Fibroblast of upper back skin (primary cell): ENCODE measurements at regions not wholly inside any gene's neighbourhood (a gene's known extent, or its start where the extent isn't known, plus 50 kb on each side); places are given as distances from the start of the nearest gene placed in this dataset.

Experiments used
- DNase-seq: peaks from one replicate; pipeline ENCODE4 v3.0.0-alpha.2; 2013

DNA sequence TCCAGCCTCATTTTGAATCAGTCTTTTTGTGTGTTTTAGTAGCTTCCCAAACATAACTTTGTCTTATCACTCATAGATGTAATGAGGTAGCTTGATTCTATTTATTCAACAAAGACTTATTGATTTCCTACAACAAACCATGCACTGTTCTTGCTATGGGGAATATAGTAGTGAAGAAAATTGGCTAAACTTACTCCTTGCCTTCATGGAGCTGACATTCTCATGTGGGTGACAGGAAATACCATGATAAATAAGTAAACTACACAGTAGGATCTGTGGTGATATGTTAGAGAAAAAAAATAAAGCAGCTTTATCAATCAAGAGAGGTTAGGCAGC is 255.7 kb upstream of the TNC start:
- no peak for DNase-seq

DNA sequence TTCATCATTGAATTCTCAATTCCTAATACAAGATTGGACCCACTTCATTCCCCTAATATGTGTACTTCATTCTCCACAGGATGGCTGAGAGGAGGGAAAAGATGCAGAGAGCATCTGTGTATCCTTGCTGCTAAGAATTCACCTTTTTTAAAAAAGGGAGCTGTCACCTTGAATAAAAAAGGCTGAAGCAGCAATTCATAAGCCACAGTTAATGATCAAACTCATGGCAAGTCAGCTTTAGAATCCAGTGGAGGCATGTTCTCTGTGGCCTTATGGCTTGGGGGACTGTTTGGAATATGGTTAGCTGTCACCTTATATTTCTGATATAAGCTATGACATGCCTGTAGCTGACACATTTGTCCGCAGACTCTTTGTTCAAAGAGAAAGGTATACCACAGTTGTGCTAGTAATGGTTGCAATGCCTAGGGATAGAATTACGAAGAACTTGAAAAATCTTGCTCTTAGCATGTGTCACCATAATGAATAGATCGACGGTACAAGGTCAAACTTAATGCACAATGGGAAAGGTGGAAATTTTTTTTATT is 256.8 kb upstream of the TNC start:
- DNase-seq: no peak

DNA sequence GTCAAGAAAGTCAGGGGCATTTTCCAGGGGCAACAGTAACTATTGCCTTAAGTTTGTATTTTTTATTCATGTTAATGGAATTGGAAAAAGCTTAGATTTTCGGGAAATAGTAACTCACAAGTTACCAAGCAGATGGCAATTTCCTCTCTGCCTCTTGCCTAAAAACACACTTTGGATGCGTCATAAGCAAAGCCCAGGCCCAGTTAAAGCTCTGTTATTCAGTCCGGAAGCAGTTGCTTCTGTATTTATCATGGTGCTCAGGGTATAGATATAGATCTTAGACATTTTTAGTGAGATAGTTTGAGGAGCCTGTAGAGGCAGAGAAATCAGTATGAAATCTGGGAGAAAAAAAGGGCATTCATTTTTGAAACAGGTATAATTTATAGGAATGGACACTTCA is 260.3 kb upstream of the TNC start:
- DNase-seq: no peak

DNA sequence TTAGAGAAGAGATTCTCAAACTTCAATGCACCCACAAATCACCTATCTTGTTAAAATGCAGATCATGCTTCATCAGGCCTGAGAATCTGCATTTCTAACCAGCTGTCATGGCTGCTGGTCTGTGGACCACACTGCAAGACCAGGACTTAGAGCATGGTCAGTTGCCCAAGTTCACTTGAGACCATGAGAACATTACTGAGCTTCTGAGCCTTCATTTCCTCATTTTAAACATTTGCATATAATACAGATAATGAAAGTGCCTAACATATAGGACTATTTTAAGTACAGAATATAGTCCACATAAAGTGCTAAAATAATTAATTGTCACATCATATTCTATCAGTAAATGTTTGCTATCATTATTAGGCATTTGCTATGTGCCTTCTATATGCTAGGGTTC is 260.8 kb upstream of the TNC start:
- DNase-seq: no peak

DNA sequence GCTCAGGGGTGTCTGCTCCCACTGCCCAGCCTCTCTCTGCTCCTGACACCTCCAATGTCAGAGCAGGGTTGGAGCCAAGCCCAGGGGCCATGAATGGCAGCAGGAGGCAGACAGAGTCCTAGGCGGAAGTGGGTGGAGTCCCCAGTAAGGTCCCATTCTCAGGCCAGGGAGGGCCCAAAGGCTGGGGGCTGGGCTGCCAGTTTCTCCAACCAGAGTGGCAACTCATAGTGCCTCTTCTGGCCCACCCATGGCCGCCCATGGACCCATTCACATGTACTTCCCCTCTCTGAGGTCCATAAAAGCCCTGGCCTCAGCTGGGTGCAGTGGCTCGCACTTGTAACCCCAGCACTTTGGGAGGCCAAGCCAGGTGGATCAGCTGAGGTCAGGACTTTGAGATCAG is 261.8 kb upstream of the TNC start:
- DNase-seq: no peak

DNA sequence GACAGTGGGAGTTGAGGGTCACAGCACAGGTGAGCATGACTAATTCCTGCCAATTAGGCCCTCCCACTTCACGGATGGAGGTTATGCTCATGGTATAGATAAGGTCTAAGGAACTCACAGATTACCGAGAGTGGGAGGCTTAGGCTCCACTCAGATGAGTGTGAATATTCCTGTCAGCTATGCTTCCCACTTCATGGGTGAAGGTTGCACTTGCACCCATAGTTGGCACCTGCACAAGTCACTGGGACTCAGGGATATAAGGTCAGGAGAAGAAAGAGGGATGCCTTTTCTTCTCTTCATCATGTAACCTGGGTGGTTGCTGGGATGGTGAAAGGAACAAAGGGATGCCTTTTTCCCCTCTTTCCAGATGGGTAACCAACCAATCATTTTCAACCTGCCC is 264.9 kb upstream of the TNC start:
- no peak for DNase-seq

DNA sequence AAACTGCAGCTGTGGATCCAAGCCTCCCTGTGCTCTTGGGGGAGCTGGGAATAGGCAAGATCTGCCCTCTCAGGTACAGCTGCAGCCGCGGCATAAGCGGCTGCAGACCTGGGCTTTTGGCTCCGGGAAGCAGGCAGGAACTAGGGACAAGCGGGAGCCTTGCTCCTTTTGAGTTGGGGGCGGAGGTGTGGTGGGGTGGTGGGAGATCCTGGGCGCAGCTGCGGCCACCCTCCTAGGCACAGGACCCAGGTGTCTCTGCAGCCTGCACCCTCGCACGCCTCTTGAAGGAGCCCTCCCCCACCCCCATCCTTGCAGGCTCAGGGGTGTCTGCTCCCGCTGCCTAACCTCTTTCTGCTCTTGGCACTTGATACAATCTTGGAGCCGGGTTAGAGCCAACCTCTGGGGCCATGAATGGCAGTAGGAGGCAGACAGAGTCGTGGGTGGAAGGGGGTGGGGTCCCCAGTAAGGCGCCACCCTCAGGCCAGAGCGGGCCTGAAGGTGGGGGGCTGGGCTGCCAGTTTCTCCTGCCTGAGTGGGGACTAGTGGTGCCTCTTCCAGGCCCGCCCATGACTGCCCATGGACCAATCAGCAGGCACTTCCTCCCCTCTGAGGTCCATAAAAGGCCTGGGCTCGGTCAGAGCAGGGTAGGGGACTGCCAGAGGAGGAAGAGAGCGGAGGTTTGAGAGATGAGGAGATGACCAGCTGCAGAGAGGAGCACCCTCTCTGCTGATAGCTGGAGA is 267.6 kb upstream of the TNC start:
- DNase-seq: no peak

DNA sequence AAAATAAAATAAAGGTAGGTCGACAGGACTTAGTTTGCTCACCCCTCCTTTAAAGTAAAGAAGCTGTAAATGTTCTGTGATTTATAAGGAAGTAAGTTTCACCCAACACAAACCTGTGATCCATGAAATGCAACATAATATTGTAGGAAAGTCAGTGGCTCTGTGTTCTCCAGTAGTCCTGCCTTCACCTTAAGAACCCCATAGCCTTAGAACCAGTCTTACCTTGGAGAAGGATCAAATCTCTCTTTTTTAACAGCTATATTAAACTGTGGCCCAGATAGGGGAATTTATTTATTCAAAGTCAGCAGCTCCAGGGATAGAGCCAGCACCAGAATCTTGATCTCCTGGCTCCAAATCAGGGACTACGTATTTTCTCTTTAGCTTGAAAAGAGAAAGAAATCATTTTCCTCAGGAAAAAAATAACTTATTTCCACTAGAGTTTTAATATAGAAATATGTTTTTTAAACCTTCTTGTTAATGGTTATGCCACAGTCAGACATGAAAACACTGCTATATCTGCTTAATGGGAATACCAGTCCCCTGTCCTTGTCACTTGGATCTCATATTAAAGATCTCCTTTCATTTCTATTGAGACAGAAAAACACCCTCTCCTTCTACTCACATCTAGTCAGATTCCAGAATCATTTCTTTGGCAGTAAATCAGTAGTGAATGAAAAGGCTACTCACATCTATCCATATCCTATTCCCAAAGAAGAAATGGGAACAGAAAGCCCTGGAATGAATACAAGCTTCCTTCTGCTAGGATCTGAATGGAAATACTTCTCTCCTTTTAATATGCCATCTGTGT is 269.2 kb upstream of the TNC start:
- DNase-seq: no peak

DNA sequence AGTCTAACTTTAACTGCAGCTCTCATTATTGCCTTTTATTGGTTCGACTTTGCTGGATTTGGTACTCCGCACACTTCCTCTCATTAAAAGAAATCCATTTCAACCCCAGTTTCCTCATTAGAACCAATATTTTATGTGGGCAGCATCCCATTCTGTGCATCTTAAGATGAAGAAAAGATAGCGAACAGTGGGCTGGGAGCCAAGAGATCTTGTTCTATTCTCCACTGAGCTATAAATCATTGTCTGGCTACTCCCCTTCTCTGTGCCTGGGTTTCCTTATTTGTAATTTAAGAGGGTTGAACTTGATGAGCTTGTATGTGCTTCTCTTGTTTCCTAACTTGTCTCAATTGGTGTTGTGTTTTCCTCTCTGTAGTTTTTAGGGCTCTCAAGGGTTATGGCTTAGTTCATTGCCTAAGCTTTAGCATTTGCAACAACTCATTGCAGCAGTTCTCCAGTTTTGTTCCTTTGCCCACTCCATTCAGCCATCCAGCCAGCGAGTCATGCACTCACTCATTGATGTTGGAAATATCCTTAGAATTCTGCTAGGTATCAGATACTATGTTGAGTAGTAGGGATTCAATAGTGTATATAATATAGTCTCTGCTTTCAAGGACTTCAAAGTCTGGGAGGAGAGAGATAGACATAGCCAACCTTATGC is 273.3 kb upstream of the TNC start:
- DNase-seq: peak; percentile 34

DNA sequence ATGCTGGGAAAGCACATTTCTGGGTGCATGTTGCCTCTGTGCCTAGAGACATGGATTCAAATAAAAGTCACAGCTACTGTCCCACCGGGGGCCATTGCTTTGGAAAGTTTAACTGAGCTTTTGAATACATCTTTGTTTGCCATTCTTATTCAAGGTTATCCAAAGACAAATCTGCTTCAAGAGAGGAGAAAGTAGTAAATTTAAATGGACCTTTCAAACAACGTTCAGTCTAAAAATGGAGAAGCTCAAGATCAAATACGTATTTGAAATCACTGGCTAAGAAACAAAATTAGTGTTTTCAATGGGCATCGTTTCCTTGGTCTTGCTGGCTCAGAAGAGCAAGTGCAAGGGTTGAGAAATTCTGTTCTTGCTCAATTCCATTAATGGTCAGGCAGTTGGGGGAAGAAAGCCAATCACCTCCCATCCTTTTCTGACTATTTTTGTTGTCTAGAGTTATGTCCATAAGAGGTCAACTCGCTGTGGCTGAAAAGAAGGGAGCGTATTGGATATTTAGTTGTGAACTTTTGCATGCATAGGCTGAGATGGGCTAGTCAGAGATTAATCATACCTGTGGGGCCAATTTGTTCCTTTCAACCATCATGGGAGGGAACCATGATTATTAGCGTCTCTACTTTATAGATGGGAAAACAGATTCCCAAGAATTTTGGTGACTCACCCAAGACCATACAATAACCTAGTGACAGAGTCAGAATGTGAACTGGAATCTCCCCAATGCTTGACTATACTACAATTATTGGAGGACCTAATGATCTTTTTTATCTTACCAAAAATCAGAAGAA is 276.2 kb upstream of the TNC start:
- peak; percentile 61 for DNase-seq

DNA sequence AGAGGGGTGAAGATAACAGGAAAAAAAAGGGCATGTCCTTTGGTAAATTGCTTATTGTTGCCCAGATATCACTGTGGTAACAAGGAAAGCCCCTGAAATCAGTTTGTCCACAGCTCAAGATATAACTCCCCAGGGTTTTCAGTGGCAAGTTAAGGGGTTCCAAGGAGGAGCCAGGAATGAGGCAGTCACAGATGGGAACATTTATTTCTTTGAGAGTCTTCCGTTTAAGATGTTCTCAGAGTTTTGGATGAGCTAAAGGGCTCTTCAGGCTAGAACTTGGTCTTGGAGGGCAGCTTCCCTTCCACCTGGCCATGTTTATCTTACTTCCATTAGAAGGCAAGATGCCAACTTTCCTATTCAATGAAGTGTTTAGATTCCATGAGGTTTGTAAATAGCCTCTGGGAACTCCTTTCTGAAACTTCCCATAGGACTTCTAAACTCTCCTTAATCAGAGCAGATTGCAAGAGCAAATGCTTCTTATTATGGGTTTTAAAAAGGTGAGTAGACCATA is 277.6 kb upstream of the TNC start:
- DNase-seq: peak; percentile 11

DNA sequence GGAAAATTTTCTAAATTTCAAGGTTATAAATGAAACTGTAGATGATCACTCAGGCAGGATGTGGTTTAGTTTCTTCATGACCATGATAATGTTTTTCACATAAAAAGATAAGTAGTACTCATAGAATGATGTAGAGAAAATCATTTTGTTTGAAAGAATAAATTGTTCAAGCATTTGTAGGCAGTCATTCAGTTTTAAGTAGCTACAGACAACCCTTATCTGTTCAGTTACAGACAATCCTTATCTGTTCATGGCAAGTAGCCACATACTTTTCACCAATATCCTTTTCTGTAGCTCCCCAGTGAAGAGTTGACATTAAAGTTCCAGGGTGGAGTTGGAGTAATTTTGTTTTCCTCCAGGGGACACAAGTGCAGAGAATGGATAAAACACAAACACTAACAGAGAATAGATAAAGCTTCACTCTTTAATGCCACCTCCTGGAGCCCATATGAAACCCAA is 278.1 kb upstream of the TNC start:
- peak; percentile 18 for DNase-seq

DNA sequence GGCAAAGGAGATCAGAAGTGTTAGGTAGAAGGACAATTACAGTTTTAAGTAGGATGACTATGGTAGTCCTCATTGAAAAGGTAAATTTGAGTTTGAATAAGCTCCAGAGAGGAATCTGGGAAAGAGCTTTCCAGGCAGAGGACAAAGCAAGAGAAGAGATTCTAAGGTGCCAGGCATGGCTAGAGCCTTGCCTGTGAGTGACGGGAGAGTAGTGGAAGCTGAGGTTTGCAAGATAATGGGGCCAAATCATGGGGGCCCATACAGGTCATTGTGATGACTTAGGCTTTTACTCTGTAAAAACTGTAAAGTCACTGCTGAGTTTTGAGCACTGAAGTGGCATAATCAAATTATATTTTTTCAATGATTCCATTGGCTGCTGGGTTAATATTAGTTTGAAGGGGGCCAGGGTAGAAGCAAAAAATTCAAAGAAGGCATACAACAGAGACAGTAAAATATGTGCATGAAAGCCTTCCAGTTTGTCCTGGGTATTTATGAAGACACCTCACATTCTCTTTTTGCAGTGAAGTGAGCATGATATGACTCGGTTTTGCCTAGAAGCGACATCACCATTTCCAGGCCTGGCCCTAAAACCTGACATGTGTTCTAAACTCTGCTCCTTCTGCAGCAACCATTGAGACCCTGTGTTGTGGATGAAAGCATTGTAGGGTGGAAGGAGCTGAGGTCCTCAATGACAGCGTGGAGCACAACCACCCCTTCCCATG is 279.8 kb upstream of the TNC start:
- no peak for DNase-seq

DNA sequence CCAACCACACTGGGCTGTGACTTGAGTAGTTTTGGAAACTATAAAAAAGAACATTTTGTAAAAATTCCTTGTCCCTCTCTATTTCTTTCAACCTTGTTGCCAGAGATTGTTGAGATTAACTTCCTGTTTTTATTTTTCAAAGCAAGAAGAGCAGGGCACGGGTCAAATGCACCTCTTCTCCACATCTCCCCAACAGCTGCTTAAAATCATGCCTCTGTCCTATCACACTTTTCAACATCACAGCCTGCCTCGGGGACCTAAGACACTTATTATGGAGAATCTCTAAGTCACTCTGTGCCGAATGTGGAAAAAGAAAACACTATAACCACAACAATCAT is 280.3 kb upstream of the TNC start:
- no peak for DNase-seq

DNA sequence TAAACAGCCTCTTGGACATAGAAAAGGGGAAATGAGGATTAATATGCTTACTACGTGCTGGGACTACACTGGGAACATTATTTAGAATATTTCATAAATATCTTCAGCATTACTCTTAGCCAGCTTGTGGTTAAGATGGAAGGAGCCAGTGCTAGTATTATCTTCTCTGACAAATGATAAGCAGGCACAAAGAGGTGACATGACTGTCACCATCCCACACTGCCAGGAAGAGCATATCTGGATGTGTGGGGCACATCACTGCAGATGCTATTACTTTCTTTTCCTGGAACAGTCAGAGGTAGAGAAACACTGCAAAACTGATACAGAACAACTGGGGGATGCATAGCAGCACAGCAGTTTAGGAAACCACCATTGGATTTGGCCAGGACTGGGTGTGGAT is 281.0 kb upstream of the TNC start:
- DNase-seq: peak; percentile 16

DNA sequence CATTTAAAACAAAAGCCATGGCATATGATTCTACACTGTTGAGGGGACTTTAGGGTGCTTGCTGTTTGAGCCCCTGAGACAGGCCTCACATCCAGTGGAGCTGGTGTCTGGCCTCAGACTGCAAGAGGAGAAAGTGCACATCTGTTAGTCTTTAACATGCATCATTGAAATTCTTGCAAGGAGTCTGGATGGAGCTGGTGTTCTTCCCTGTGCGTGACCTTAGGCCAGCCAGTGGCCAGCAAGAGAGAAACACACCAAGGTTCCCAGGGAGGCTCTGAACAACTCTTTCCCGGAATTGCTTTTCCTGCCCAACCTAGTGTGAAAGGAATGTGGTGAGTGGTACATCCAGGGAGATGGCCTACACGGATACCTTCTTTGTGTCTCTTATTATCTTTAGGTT is 282.8 kb upstream of the TNC start:
- peak; percentile 89 for DNase-seq

DNA sequence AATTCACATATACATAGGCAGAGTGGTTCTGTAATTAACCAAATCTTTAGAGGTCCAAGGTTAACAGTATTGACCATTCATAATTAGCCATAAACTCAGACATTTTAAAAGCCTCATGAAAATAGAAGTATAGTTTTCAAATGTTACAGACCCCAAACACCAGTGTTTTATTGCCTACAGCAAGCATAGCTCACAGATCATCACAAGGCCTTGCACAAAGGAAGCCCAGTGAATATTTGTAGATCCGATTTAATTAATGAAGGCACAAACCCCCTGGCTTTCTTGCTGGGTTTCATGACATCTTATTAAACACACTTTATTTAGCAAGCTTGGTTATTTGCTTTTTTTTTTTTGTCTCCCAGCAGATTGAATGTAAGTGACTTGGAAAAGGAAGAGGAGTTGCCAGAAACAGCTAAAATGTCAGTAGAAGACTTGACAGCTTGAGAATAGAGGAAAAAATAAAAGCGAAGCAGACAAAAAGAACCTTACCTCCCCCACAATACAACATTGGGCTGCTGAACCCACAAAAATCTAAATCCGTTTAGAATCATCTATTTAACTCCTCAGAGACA is 283.9 kb upstream of the TNC start:
- no peak for DNase-seq

DNA sequence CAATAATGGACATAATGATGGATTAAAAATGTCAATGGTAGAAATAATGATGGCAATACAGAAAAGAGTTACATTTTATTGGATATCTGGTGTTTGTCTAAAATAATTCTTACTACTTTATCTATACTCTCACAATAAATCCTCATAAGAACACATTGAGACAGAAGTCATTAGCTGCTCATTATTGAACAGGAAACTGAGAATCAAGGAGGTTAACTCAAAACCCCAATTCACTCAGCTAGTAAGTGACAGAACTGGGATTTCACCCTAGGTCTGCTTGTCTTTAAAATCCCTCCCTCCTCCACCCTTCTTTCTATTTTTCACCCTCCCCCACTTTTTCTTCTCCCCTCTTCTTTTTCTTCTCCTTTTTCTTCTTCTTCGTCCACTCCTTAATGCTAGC is 285.8 kb upstream of the TNC start:
- no peak for DNase-seq

DNA sequence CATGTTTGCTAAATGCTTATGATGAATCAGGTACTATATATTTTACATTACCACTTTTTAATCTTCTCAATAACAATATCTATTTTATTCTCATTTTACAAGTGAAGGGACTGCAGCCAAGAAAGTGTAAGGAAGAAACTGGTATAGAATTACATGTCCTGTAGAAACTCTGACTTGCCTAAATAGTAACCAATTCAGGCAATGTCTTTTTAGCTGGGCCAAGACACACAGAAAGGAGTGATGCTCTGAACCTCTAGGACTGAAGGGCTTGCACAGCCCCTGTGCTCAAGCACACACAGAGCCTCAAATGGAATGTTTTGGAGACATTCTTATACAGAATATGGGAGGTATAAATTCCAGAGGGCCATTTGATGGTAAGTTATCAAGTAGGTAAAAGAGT is 286.4 kb upstream of the TNC start:
- peak; percentile 29 for DNase-seq

DNA sequence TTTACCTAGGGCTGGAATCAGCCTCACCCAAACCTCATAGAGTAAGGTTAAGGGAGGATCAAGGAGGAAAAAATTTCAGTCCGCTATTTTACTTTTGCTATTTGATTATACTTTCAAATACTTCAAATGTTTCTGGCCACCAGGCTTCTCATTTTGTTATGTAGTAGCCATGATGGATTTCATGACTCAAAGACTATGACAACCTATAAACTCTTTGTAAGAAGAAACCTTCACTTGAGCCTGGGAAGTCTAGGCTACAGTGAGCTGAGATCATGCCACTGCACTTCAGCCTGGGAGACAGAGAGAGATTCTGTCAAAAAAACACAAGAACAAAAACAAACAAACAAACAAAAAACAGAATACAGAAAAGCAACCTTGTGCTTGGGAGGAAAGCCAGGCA is 293.6 kb upstream of the TNC start:
- peak; percentile 62 for DNase-seq

DNA sequence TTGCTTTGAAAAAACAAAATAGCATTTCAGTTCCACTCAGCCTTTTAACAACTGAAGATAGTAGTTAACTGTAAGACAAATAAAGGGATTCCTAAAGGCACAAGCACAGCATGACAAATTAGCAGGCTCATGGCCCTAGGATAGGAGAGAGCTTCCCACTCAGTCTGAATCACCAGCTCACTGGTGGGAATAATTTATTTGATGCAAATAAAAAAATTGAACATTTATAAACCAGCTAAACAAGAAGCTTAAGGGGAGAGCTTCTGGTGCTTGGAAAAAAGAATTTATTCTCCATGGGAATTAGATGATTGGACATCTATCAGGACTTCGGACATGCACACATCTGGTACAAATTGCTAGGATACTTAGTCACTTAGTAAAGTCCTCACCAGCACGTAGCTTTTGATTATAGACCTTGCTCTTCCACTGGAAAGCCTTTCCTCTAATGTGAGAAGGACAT is 294.1 kb upstream of the TNC start:
- peak; percentile 94 for DNase-seq

DNA sequence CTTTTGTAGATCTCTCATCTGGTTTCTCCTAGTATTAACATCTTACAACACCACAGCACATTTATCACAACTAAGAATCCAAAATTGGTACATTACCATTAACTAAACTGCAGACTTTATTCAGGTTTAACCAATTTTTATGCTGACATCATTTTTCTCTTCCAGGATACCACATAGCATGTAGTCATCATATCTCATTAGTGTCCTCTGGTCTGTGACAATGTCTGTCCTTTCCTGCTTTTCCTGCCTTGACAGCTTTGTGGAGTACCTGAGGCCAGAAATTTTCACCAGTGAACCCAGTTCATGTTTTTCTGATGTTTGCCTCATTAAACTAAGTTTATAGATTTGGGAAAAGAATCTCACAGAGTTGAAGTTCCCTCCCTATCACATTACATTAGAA is 294.7 kb upstream of the TNC start:
- peak; percentile 31 for DNase-seq
